LNCaP clone FGC (cell line): ENCODE measurements at regions not wholly inside any gene's neighbourhood (a gene's known extent, or its start where the extent isn't known, plus 50 kb on each side); places are given as distances from the start of the nearest gene placed in this dataset.
"Not testable (repeated sequence)": the region's sequence is repeated elsewhere in the genome, so short reads cannot be mapped to it uniquely, and the experiment has no call there.

Source experiments
- DNase-seq: peaks from one replicate; pipeline ENCODE4 v3.0.0-alpha.2; 2011; ENCODE audit warnings: low read depth
- H3K4me3 ChIP-seq: 2 replicates; pipeline ENCODE4 v1.5.1; 2011; ENCODE audit warnings: mild to moderate bottlenecking, low read depth, low read length, control low read depth
- CTCF ChIP-seq: IDR thresholded peaks from 2 replicates; pipeline ENCODE4 v1.5.1; 2012; ENCODE audit warnings: mild to moderate bottlenecking; ENCODE audit not compliant: control insufficient read depth, insufficient read depth; ENCODE audit errors: extremely low read depth

DNA sequence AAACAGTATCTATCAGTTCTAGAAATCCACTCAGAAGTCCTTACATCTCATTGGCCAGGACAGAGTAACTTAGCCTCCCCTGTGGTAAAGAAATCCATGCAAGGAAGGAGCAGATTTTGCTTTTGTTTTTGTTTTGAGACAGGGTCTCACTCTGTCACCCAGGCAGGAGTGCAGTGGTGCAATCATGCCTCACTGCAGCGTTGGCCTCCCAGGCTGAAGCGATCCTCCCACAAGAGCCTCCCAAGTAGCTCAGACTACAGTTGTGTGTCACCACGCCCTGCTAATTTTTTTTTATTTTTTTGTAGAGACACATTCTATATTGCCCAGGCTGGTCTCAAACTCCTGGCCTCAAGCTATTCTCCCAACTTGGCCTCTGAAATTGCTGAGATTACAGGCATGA is 185.1 kb downstream of the NRP2 start:
- TF ChIP-seq CTCF, result no peak
- no peak overlapping the region for H3K4me3 ChIP-seq
- DNase-seq, result no peak

DNA sequence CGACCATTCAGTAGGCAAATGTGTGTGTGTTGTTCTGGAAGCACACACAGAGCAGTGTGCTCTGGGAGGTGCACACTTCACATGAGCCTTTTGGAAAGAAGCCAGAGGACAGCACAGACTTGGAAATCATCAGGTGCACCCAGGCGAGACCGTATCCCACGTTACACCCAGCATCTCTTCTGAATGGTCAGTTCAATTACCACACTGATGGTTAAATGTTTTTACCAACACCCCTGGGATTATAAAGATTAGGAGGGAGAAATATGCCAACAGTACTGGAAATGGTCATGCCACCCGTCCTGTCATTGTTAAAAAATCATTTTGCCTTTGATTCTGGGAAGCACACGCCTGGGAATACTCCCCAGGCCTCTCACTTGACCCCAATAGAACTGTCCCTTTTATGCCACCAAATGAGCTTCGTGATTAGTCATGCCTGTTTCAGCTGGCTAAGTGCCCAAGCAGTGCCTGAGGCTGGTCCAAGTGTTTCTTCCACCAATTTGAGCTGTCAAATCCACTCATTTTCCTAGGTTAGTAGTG is 183.7 kb downstream of the NRP2 start:
- no peak overlapping the region for H3K4me3 ChIP-seq
- peak; percentile 21 for DNase-seq
- no peak for TF ChIP-seq CTCF

DNA sequence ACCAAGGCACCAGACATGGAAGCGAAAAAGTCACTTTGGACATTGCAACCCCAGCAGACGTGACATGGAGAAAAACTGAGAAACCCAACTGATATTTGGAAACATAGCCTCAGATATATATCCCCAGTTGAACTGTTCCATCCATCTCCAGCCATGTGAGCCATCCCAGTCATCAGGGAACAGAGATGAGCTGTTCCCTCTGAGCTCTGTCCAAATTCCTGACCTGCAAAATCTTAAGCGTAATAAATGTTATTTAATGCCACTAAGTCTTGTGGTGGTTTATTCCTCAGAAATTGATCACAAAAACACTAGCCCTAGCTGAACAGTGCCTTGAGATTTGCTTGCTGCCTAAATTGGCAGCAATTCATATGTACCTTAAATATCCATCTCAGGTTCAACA is 182.8 kb downstream of the NRP2 start:
- no peak for DNase-seq
- H3K4me3 ChIP-seq, result no peak overlapping the region
- TF ChIP-seq CTCF, result no peak

- TF ChIP-seq CTCF, result no peak
- no peak overlapping the region for H3K4me3 ChIP-seq
- no peak for DNase-seq
These were observed 182.2 kb downstream of the NRP2 start for GRCh38 chr2:205864491-205864890.

DNA sequence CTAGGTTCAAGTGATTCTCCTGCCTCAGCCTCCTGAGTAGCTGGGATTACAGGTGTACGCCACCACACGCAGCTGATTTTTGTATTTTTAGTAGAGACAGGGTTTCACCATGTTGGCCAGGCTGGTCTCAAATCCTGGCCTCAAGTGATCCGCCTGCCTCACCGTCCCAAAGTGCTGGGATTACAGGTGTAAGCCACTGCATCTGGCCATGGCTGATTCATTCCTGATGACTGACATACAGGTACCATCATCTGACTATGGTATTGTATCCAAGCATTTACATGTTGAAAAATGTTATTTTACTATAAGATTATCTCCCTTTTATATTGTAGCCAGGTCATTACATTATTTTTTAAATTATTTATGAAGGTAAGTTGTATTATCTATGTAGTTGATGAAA is 180.5 kb downstream of the NRP2 start:
- H3K4me3 ChIP-seq, DNase-seq: not testable (repeated sequence)

- H3K4me3 ChIP-seq, result no peak overlapping the region
- no peak for TF ChIP-seq CTCF
- DNase-seq, result no peak
These were observed 178.6 kb downstream of the NRP2 start for GRCh38 chr2:205860885-205861284.

DNA sequence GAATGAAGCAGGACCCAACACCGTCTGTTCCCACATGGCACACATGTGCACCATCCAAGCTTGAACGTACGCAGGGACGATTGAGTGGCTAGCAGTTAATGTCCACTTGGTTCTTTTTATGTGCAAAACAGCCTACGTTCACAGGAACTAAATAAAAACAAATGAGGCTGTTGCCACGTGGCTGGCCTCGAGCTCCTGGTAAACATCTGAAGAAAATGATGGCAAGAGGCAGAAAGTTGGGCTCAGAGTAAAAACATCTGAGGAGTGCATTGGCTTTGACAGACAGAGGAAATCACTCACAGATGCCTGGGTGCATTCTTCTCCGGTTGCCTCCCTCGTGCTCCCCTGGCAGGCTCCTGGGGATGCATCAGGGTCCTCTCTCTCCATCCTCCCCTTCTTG is 177.9 kb downstream of the NRP2 start:
- no peak for TF ChIP-seq CTCF

DNA sequence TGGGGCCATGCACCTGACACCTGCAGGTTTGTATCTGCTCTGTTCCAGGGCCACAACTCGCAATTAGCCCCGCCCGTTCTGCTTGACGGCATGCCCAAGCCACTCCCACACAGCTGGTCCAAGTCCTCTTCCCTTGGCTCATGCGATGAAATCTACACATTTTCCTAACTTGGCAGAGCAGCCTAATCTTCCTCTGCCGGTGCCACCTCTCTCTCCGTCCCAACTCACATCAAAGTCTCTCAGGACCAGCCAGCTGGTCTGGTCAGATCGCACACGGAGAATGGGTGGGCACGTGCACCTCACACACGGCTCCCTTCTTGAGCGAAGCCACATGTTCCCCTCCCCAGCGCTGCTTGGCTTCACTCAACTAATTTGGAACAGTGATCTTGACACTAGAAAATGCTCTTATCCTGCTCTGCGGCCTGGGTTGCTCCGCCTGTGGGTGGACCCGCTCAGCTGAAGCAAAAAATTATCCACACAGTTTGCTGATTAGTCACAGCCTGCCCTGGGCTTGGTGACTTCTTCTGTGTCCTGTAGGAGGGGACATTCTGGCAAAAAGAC is 176.7 kb downstream of the NRP2 start:
- TF ChIP-seq CTCF, result no peak
- DNase-seq, result no peak

More for the DNA sequence above, 177.9 kb downstream of the NRP2 start:
- DNase-seq, result no peak
- H3K4me3 ChIP-seq, result no peak overlapping the region

More for the DNA sequence above, 176.7 kb downstream of the NRP2 start:
- no peak overlapping the region for H3K4me3 ChIP-seq
